ENCODE measurements at regions not wholly inside any gene's neighbourhood (a gene's known extent, or its start where the extent isn't known, plus 50 kb on each side); places are given as distances from the start of the nearest gene placed in this dataset.

DNA sequence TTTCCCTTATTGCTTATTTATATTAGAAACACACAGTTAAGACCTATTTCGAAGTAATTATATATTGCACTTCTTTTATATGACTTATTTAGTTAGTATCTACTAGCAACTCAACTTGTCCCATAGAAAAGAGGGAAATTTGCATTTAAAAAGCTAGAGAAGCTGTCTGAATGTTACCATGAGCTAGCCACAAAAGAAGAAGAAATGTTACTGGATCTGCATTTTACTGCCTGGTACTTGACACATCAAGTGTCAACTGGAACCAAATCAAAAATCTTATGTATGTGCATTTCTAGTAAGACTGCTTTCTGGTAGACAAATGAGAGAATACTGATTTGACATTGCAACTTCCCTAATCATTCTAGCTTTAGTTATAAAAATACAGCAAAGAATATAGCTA lies 424.6 kb upstream of the VRK2 start:
- TF ChIP-seq RAD21 (CRISPR knock-in tag; IDR thresholded peaks at IDR 0.05): no peak
- no peak for TF ChIP-seq TBX3 (IDR thresholded peaks at IDR 0.05; ENCODE audit: borderline replicate concordance)
